Mucosa of descending colon (tissue), 3 donors: ENCODE measurements at regions not wholly inside any gene's neighbourhood (a gene's known extent, or its start where the extent isn't known, plus 50 kb on each side); places are given as distances from the start of the nearest gene placed in this dataset.
"Not testable (repeated sequence)": the region's sequence is repeated elsewhere in the genome, so short reads cannot be mapped to it uniquely, and the experiment has no call there.

Source experiments
- ATAC-seq: fragments of 200-7000 bp; cut with Tn5 transposase; one replicate; pipeline ENCODE4 v1.9.1; 2020; ENCODE audit warnings: mild to moderate bottlenecking, moderate library complexity
- DNase-seq, 3 donors: peaks; one replicate each; pipeline ENCODE4 v3.0.0-alpha.2; 2020
- H3K36me3 ChIP-seq: fragments of 200-600 bp; one replicate; pipeline ENCODE4 v1.8.0; 2021; ENCODE audit warnings: low read depth, mild to moderate bottlenecking
- H3K4me1 ChIP-seq: fragments of 200-600 bp; one replicate; pipeline ENCODE4 v1.8.0; 2021; ENCODE audit warnings: low read depth, mild to moderate bottlenecking
- H3K4me3 ChIP-seq: fragments of 200-600 bp; one replicate; pipeline ENCODE4 v1.8.0; 2021; ENCODE audit warnings: mild to moderate bottlenecking
- H3K9me3 ChIP-seq: fragments of 200-600 bp; one replicate; pipeline ENCODE4 v1.8.0; 2021; ENCODE audit warnings: mild to moderate bottlenecking
- intact Hi-C, 2 donors: fragments of 100-400 bp; cut with DNase I in 1 of 2; cut with micrococcal nuclease in 1 of 2; formaldehyde crosslinking; loops; one replicate each; pipeline versions ENCODE4 v1.11.0 to v1.11.1; 2022; cut with DNase I, micrococcal nuclease
- TF ChIP-seq, protein P1 (sequence below): fragments of 200-600 bp; IDR thresholded peaks from one replicate; pipeline ENCODE4 v1.8.0; 2022; ENCODE audit warnings: antibody characterized with exemption, mild to moderate bottlenecking
- donor health status: DM: no; HTN: no; CAD: no; lungs with moderate emphysema.
- donor health status: DM: no; HTN: no; CAD: no.
- donor health status: DM: no; HTN: yes; CAD: no.

DNA sequence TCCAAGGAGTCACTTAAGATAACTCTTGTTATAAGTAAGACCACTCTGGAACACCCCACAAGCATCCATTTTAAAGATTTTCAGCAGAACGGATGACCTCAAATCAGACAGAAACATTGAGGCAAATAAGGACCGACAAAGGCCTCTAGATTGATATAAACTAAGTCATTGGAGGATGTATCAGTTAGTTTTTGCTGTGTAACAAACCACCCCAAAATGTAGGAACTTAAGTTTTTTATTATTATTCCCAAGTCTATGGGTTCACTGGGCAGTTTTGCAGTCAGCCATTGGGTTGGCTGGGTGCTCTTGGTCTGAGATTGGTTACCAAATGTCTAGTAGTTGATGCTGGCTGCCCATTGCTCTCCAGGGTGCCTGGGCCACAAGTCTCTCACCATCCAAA is 311.8 kb downstream of the SIPA1L2 start:
- intact Hi-C loops: no loop called here
- H3K9me3 ChIP-seq: no peaks in the 10 kb centered on the region
- no peaks in the 10 kb centered on the region for H3K36me3 ChIP-seq
- no peak overlapping the region for H3K4me3 ChIP-seq
- peaks cover 31% of the 10 kb centered on the region for H3K4me1 ChIP-seq
- no peak for ATAC-seq
- no peak for DNase-seq
- TF ChIP-seq, protein P1, sequence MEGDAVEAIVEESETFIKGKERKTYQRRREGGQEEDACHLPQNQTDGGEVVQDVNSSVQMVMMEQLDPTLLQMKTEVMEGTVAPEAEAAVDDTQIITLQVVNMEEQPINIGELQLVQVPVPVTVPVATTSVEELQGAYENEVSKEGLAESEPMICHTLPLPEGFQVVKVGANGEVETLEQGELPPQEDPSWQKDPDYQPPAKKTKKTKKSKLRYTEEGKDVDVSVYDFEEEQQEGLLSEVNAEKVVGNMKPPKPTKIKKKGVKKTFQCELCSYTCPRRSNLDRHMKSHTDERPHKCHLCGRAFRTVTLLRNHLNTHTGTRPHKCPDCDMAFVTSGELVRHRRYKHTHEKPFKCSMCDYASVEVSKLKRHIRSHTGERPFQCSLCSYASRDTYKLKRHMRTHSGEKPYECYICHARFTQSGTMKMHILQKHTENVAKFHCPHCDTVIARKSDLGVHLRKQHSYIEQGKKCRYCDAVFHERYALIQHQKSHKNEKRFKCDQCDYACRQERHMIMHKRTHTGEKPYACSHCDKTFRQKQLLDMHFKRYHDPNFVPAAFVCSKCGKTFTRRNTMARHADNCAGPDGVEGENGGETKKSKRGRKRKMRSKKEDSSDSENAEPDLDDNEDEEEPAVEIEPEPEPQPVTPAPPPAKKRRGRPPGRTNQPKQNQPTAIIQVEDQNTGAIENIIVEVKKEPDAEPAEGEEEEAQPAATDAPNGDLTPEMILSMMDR: no peak

DNA sequence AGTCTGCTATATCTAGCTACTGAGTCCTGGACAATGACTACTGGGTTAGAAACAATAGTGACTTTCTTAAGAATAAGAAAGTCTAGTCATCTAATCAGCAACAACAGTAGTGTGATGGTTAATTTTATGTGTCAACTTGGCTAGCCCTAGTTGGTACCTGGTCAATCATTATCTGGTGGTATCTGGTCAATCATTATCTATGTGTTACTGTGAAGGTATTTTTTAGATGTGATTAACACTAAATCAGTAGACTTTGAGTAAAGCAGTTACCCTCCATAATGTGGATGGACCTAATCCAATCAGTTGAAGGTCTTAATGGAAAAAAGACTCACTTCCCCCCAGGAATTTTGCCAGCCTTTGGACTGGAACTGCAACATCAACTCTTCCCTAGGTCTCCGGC is 312.6 kb downstream of the SIPA1L2 start:
- Histone ChIP-seq H3K4me3 (no peak overlapping the region), H3K36me3 (no peaks in the 10 kb centered on the region), H3K4me1 (peaks cover 28% of the 10 kb centered on the region), H3K9me3 (no peaks in the 10 kb centered on the region)
- ATAC-seq: no peak
- intact Hi-C loops: no loop called here
- DNase-seq: no peak
- TF ChIP-seq, protein P1: no peak

DNA sequence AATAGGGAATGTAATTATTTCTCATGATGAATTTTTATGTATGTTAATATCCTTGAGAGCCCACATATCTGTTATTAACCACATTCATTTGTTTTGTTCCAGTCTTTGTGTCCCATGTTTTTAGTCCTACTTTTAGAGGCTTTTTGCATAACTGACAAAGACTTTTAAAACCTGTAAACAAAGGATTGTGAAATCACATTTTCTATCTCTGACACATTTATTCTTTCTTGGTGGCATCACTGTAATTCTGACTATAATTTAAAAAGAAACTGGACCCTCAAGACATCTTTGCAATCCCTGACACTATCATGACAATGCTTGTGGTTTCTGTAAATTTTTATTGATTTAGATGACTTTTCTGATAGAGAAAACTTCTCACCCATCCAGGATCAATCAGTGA is 313.1 kb downstream of the SIPA1L2 start:
- Histone ChIP-seq H3K9me3 (no peaks in the 10 kb centered on the region), H3K36me3 (no peaks in the 10 kb centered on the region), H3K4me3 (no peak overlapping the region), H3K4me1 (peaks cover 27% of the 10 kb centered on the region)
- DNase-seq (no peak), ATAC-seq (no peak)
- TF ChIP-seq, protein P1: no peak
- intact Hi-C loops: no loop called here

DNA sequence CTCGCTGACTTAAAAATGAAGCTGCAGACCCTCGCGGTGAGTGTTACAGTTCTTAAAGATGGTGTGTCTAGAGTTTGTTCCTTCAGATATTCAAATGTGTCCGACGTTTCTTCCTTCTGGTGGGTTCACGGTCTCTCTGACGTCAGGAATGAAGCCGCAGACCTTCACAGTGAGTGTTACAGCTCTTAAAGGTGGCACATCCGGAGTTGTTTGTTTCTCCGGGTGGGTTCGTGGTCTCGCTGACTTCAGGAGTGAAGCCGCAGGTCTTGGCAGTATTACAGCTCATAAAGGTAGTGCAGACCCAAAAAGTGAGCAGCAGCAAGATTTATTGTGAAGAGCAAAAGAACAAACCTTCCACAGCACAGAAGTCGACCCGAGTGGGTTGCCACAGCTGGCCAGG is 316.1 kb downstream of the SIPA1L2 start:
- ATAC-seq, H3K36me3 ChIP-seq, intact Hi-C loops: not testable (repeated sequence)

DNA sequence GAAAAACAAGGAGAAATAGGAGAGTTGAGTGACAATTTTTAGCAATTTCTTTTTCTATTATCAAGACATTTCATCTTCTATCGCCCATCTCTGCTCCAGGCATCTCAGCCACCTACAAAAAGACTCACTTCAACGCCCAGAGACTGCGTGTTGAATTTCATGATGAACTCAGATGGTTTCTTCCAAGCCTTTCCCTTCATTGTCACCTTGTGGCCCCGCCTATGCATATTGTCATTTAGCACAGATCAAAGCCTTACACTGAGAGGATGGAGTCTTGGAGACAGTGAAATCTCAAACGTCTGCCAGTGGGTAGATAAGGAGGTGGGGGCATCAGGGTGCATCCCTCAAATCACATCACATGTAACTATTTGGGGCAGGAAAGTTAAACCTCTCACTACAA is 319.4 kb downstream of the SIPA1L2 start:
- Histone ChIP-seq H3K9me3 (no peaks in the 10 kb centered on the region), H3K4me3 (no peak overlapping the region), H3K36me3 (no peaks in the 10 kb centered on the region), H3K4me1 (peaks cover 8% of the 10 kb centered on the region)
- TF ChIP-seq, protein P1: no peak
- ATAC-seq (no peak), DNase-seq (no peak)
- intact Hi-C loops: no loop called here

More for the DNA sequence above, 316.1 kb downstream of the SIPA1L2 start:
- H3K4me1 ChIP-seq, H3K9me3 ChIP-seq, H3K4me3 ChIP-seq, DNase-seq: not testable (repeated sequence)

DNA sequence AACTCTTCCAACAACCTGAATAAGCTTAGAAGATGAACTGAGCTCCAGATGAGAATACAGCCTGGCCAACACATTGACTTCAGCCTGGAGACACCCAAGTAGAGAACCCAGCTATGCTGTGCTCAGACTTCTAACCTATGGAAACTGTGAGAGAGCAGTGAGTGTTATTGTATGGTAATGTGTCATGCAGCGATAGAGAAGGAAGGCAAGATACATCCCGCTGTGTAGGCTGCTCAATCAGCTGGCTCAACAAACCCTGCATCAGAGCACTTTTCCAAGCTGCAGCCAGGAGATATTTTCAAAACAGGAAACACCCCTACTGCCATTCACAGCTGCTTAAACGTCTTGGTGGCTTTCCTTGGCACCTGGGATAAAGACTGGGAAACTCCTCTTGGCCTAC is 321.3 kb downstream of the SIPA1L2 start:
- no peaks in the 10 kb centered on the region for H3K9me3 ChIP-seq
- H3K36me3 ChIP-seq: no peaks in the 10 kb centered on the region
- DNase-seq (no peak), ATAC-seq (no peak)
- no peak overlapping the region for H3K4me3 ChIP-seq
- peaks cover 8% of the 10 kb centered on the region for H3K4me1 ChIP-seq
- intact Hi-C loops: no loop called here
- TF ChIP-seq, protein P1: no peak
